T-helper 2 cell (primary cell): ENCODE measurements at regions not wholly inside any gene's neighbourhood (a gene's known extent, or its start where the extent isn't known, plus 50 kb on each side); places are given as distances from the start of the nearest gene placed in this dataset.
A peak's percentile ranks its signal among the peaks of the same experiment; 100 is the strongest.

ENCODE experiments used
- DNase-seq, 5 experiments: peaks; one replicate each; pipeline versions ENCODE4 v3.0.0 to v3.0.0-alpha.2; 2012 to 2022

DNA sequence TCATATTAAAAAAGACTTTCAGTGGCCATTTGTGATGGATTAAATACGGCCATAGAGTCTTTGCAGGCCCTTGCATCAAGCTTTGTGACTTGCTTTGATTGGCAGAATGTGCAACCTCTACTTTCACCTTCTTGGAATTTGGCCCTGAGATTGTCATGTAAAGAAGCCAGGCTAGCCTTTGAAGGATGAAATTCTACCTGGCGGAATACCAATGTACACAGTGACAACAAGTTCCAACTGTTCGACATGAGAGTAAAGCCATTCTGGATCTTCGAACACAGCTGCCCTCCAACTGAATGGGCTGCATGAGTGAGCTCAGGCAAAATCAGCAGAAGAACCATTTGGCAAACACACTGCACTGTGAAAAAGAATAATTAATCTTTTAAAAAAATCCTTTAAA, 321.3 kb downstream of the PHF14 start:
- DNase-seq, result no peak

DNA sequence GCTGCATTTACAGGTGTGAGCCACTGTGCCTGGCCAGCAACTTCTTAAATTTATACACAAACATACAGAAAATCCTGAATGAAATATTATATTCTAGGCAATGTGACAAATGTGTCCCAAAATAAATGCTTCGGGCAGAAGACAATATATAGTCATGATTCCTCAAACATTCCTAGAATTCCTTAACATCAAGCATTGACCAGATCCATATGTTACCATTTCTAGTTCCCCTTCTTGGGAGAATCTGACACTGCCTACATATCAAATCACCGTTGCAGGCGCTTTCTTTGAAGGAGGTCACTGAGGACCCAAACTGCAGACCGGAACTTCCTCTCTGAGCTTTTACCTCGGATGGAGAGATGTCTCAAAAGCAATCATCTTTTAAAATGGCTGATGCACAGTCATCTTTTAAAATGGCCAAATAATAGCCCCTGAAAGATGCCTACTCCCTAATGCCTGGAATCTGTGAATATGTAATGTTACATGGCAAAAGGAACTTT, 323.5 kb downstream of the PHF14 start:
- DNase-seq, result no peak

DNA sequence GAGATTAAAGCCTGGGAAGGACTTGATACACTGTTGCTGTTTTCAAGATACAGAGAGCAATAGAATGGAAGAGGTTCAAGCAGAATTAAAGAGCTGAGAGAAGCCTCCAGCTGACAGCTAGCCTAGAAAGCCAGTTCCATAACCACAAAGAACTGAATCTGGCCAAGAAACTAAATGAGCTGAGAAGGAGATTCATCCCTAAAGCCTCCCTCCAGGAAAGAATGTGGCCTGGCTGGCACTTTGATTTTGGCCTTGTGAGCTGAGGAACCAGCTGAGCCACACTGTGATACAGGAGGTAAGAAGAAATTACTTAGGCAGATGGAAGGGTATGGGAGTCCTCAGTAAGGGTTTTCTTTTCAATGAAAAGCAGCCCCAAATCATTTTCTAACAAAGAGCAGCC, 324.1 kb downstream of the PHF14 start:
- no peak for DNase-seq

GRCh38 chr7:11298220-11298619, 324.5 kb downstream of the PHF14 start:
- DNase-seq, result no peak

GRCh38 chr7:11300241-11300640, 326.6 kb downstream of the PHF14 start:
- DNase-seq, result no peak

DNA sequence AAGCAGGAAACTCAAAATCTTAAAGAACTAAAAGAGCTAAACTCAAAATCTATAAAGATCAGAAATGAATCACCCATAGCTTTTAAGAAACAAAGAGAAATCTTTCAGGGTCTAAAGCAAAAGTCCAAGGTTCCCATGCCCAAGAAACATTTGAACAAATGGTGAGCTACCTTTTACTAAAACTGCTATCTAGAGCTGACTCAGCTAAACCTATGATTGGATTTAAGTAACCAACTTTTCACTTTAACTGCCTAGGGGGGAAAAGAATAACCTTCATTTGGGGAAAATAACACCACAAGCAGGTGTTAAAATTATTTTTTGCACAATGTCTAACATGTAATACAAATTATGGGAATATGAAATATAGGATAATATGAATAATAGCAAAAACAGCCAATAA, 328.4 kb downstream of the PHF14 start:
- no peak for DNase-seq

- DNase-seq, result no peak
Measured at GRCh38 chr7:11313801-11314200, 340.1 kb downstream of the PHF14 start.

GRCh38 chr7:11315666-11316258, 342.1 kb downstream of the PHF14 start:
- no peak for DNase-seq

GRCh38 chr7:11317766-11318165, 344.1 kb downstream of the PHF14 start:
- peak in 1 of 5 experiments; percentile 27 for DNase-seq

GRCh38 chr7:11319491-11320274, 346.0 kb downstream of the PHF14 start:
- DNase-seq, result no peak
